ENCODE measurements at regions not wholly inside any gene's neighbourhood (a gene's known extent, or its start where the extent isn't known, plus 50 kb on each side); places are given as distances from the start of the nearest gene placed in this dataset.
A peak's percentile ranks its signal among the peaks of the same experiment; 100 is the strongest.

DNA sequence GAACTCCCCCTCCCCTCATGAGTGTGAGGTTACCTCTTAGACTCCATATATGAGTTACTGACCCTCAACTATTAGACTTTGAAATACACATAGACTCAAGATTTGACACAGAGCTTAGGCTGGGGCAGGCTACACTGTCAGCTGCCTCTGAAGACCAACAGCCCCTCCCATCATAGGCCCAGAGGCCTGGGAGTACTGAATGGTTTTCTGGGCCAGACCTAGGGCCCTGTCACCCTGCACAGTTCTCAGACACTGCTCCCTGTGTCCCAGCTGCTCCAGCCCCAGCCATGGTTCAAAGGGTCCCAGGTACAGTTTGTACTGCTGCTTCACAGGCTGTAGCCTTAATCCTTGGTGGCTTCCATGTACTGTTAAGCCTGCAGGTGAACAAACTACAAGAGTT, 132.1 kb upstream of the MOCS1 start:
- TF ChIP-seq POLR2A (IDR thresholded peaks at IDR 0.05; ENCODE audit: extremely low read depth, insufficient read length) (no peak), MYC (IDR thresholded peaks at IDR 0.05; ENCODE audit: low read depth, low read length) (no peak)
- TF ChIP-seq, protein P1, sequence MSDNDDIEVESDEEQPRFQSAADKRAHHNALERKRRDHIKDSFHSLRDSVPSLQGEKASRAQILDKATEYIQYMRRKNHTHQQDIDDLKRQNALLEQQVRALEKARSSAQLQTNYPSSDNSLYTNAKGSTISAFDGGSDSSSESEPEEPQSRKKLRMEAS (IDR thresholded peaks at IDR 0.05; ENCODE audit: low read depth, low read length): no peak
- no peak overlapping the region for H3K4me3 ChIP-seq (ENCODE audit: low read depth, low read length)
- no peak for DNase-seq (ENCODE audit: low read depth)

DNA sequence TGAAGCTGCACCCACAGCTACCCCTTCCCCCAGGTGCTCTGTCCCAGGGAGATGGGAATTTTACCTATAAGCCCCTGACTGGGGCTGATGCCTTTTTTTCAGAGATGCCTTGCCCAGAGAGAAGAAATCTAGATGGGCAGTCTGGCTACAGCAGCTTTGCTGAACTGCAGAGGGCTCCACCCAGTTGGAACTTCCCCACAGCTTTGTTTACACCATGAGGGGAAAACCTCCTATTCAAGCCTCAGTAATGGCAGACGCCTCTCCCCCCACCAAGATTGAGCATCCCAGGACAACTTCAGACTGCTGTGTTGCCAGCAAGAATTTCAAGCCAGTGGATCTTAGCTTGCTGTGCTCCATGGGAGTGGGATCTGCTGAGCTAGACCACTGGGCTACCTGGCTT, 122.6 kb upstream of the MOCS1 start:
- no peak for TF ChIP-seq POLR2A (IDR thresholded peaks at IDR 0.05; ENCODE audit: extremely low read depth, insufficient read length)
- DNase-seq (ENCODE audit: low read depth): no peak
- no peak overlapping the region for H3K4me3 ChIP-seq (ENCODE audit: low read depth, low read length)

DNA sequence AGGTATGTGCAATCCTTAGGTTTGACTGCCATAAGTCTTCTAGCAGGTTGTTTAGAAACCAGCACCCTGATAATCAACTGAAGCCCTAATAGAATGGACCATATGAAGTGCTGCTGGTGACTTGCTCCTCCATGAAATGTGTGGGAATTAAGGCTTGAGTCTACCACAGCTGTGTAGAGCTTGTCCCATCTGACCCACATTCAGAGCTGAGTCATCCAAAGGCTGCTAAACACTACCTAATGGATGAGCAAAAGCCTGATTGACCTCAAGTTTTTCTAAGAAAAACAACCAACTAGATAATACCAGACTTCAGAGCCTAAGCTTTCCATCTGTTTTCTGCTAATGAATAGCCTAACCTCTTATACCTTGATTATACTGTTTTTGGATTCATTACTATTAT, 120.3 kb upstream of the MOCS1 start:
- DNase-seq (ENCODE audit: low read depth): no peak
- TF ChIP-seq POLR2A (IDR thresholded peaks at IDR 0.05; ENCODE audit: extremely low read depth, insufficient read length) (no peak), MYC (IDR thresholded peaks at IDR 0.05; ENCODE audit: low read depth, low read length) (no peak)
- TF ChIP-seq, protein P2, sequence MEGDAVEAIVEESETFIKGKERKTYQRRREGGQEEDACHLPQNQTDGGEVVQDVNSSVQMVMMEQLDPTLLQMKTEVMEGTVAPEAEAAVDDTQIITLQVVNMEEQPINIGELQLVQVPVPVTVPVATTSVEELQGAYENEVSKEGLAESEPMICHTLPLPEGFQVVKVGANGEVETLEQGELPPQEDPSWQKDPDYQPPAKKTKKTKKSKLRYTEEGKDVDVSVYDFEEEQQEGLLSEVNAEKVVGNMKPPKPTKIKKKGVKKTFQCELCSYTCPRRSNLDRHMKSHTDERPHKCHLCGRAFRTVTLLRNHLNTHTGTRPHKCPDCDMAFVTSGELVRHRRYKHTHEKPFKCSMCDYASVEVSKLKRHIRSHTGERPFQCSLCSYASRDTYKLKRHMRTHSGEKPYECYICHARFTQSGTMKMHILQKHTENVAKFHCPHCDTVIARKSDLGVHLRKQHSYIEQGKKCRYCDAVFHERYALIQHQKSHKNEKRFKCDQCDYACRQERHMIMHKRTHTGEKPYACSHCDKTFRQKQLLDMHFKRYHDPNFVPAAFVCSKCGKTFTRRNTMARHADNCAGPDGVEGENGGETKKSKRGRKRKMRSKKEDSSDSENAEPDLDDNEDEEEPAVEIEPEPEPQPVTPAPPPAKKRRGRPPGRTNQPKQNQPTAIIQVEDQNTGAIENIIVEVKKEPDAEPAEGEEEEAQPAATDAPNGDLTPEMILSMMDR (IDR thresholded peaks at IDR 0.05; ENCODE audit: low read depth, low read length): no peak
- H3K4me3 ChIP-seq (ENCODE audit: low read depth, low read length): no peak overlapping the region

DNA sequence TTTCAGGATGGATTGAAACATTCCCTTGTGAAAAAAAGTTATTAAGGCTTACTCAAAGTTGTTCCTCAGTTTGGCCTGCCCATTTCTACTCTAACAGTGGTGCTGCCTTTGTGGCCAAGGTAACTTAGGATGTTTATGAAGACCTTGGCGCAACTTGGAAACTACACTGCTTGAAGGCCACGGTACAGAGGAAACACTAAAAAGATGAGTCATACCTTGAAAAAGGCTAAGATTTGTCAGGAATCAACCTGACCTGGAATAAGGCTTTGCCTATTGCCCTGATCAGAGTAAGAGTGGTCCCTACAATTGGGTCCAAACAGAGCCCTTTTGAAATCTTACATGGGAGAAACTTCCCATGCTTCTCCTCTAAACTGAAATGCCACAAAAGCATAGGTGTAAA, 119.9 kb upstream of the MOCS1 start:
- no peak for DNase-seq (ENCODE audit: low read depth)
- TF ChIP-seq MYC (IDR thresholded peaks at IDR 0.05; ENCODE audit: low read depth, low read length) (no peak), POLR2A (IDR thresholded peaks at IDR 0.05; ENCODE audit: extremely low read depth, insufficient read length) (no peak)
- TF ChIP-seq, protein P2 (IDR thresholded peaks at IDR 0.05; ENCODE audit: low read depth, low read length): no peak
- TF ChIP-seq, protein P1 (IDR thresholded peaks at IDR 0.05; ENCODE audit: low read depth, low read length): no peak
- H3K4me3 ChIP-seq (ENCODE audit: low read depth, low read length): no peak overlapping the region

DNA sequence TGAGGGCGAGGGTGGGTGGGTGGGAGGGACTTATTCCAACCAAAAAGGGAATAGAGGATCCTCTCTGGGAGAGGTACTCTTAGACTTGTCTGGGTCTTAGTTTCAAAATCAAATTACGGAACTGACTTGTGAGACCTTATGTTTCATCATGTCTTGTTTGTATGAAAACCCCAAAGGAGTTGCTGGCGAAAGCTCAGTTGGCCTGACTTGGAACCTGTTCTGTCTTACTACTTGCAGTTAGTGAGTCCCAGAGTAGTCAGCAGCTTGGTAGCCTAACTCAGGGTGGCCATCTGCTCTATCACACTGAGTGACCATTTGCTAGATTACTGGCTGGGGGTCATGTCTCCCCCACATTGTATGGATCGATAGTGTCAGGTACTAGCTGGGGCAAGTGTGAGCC, 114.9 kb upstream of the MOCS1 start:
- TF ChIP-seq MYC (IDR thresholded peaks at IDR 0.05; ENCODE audit: low read depth, low read length): no peak
- DNase-seq (ENCODE audit: low read depth): peak; percentile 25
- H3K4me3 ChIP-seq (ENCODE audit: low read depth, low read length): no peak overlapping the region

DNA sequence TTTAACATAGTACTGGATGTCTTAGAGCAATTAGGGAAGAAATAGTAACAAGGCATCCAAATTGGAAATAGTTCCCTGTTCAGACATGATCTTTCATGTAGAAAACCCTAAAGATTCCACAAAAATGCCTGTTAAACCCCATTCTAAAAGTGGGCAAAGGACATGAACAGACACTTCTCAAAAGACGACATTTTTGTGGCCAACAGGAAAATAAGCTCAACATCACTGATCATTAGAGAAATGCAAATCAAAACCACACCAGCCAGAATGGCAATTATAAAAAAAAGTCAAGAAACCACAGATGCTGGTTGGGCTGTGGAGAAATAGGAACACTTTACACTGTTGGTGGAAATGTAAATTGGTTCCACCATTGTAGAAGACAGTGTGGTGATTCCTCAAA, 109.9 kb upstream of the MOCS1 start:
- no peak for DNase-seq (ENCODE audit: low read depth)
- no peak overlapping the region for H3K4me3 ChIP-seq (ENCODE audit: low read depth, low read length)
- no peak for TF ChIP-seq MYC (IDR thresholded peaks at IDR 0.05; ENCODE audit: low read depth, low read length)
- TF ChIP-seq, protein P1 (IDR thresholded peaks at IDR 0.05; ENCODE audit: low read depth, low read length): no peak
- TF ChIP-seq, protein P2 (IDR thresholded peaks at IDR 0.05; ENCODE audit: low read depth, low read length): no peak
- TF ChIP-seq POLR2A (IDR thresholded peaks at IDR 0.05; ENCODE audit: extremely low read depth, insufficient read length): no peak

DNA sequence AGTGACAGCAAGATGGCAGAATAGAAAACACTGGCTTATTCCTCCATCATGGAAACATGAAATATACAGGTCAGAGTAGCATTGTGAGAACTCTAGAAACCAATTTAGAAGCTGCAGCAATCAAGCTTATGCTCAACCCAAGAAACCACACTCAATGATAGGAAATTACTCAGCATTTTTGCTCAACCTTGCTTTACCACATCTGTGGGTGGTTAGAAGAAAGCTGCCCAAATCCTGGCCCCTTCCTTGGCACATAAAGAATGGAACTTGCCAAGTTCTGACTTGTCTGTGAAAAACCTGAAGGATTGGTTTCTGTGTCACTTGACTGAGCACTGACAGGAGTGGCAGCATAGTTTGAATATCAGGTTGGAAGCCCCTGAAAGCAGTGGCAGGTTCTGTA, 108.0 kb upstream of the MOCS1 start:
- DNase-seq (ENCODE audit: low read depth): peak; percentile 54
- no peak overlapping the region for H3K4me3 ChIP-seq (ENCODE audit: low read depth, low read length)
- TF ChIP-seq, protein P1 (IDR thresholded peaks at IDR 0.05; ENCODE audit: low read depth, low read length): no peak
- TF ChIP-seq, protein P2 (IDR thresholded peaks at IDR 0.05; ENCODE audit: low read depth, low read length): no peak
- no peak for TF ChIP-seq POLR2A (IDR thresholded peaks at IDR 0.05; ENCODE audit: extremely low read depth, insufficient read length)
- TF ChIP-seq MYC (IDR thresholded peaks at IDR 0.05; ENCODE audit: low read depth, low read length): no peak

All from NB4 (cell line).